ENCODE measurements at regions not wholly inside any gene's neighbourhood (a gene's known extent, or its start where the extent isn't known, plus 50 kb on each side); places are given as distances from the start of the nearest gene placed in this dataset.

GRCh38 chr6:168137024-168137423, 58.0 kb upstream of the FRMD1 start:
- TF ChIP-seq CTCF (IDR thresholded peaks at IDR 0.05) (no peak), POLR2AphosphoS5 (IDR thresholded peaks at IDR 0.05) (no peak), POLR2A (IDR thresholded peaks at IDR 0.05) (no peak), EP300 (IDR thresholded peaks at IDR 0.05; ENCODE audit: low read depth) (no peak)
